ENCODE measurements at regions not wholly inside any gene's neighbourhood (a gene's known extent, or its start where the extent isn't known, plus 50 kb on each side); places are given as distances from the start of the nearest gene placed in this dataset.

- DNase-seq: no peak
These were observed 186.8 kb upstream of the PRLR start for GRCh38 chr5:35417040-35417439.

- DNase-seq: no peak
These were observed 186.1 kb upstream of the PRLR start for GRCh38 chr5:35416217-35416988.

DNA sequence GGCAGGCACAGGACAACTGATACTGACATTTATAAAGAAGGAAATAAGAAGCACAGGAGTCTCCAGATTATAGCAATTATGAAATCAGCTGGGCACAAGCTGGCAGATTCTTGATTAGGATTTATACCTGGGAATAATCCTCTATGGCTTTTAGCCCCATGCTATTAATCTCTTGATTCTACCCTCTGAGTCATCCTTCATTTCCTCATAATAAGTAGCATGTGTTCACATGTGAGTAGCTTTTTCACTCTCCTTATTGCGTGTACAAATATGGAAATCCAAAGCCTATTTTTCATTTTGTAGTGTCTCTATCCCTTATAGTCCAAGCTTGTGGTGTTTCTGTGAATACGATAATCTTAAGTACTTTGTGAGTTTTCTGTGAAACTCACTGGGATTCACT lies 185.0 kb upstream of the PRLR start:
- DNase-seq: no peak

DNA sequence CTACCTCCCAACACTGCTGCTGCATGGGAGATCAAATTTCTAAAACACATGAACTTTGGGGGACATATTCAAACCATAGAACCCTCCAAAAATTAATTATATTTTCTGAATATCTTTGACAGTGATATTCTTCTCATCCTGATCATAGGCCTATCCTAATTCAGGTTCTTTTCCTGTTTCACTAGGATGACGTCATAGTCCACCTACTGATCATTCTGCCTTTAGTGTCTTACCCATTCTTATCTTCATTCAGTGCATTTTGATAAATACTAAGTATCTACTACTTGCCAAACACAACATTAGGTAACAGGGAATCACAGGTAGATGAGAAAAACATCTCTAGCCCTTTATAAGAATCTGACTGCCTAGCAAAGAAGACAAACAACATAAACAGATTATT lies 179.1 kb upstream of the PRLR start:
- DNase-seq: no peak

DNA sequence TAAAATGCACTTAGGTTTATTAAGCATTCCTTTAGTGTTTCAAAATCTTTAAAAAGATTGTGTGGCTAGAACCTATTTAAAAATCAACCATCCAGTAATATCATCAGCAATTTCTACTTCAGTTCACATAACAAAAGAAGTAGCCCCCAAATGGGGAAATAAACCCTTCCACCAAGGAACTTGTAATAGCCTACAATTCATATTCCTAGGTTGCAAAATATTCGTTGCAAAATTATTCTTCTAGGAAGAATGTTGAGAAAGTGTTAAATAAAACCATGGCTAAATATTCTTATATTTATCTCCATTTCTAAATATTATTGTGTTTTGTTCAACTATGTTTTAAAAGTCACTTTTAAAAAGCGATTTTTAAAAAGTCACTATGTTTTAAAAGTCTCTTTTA lies 177.9 kb upstream of the PRLR start:
- DNase-seq: no peak

GRCh38 chr5:35407697-35408096 lies 177.4 kb upstream of the PRLR start:
- DNase-seq: no peak

- DNase-seq: no peak
These were observed 175.7 kb upstream of the PRLR start for GRCh38 chr5:35405938-35406337.

- no peak for DNase-seq
These were observed 174.4 kb upstream of the PRLR start for GRCh38 chr5:35404701-35405100.

DNA sequence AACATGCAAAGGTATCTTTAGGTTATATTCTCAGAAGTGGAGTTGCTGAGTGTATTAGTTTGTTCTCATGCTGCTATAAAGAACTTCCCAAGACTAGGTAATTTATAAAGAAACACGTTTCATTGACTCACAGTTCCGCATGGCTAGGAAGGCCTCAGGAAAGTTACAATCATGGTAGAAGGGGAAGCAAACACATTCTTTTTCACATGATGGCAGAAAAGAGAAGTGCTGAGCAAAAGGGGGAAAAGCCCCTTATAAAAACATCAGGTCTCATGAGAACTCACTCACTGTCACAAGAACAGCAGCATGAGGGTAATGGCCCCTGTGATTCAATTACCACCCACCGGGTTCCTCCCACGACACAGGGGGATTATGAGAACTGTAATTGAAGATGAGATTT lies 163.6 kb upstream of the PRLR start:
- DNase-seq: no peak

- no peak for DNase-seq
These were observed 154.4 kb upstream of the PRLR start for GRCh38 chr5:35384658-35385057.

DNA sequence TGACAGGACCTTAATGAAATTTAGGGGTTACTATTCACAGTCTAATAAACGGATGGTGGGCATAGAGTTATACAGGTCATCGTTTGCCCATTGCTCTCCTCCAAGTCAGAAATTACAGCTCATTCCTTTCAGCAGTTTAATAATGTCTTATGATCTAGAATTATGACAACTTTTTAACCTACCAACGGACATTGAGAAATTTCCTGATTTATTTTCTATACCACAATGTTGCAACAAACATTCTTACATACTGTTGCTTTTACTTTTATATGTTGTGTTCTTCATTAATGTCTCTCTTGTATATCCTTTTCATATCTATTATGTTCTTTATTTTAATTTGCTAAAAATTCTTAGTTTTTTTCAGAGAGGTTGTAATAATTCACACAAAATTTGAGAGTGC lies 152.8 kb upstream of the PRLR start:
- DNase-seq: no peak

GRCh38 chr5:35377653-35378052 lies 147.4 kb upstream of the PRLR start:
- DNase-seq: no peak

DNA sequence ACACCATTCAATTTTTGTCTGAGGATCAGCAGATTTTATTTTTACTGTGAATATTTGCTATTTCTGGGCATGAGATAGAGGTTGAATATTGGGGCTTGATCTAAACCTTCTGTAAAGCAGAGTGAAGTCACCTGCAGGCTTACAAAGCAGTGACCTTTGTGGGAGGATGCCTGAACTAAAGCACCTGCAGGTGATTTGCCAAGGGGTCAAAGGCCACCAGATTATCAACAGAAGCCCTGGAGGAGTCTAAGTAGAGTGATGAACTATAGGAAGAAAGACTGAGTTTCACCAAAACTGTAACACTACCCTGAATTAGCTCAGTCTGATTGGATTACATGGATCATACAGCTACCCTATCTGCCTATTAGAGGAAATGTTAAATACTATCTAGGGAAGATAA lies 144.3 kb upstream of the PRLR start:
- DNase-seq: no peak

GRCh38 chr5:35373249-35373648 lies 143.0 kb upstream of the PRLR start:
- no peak for DNase-seq

DNA sequence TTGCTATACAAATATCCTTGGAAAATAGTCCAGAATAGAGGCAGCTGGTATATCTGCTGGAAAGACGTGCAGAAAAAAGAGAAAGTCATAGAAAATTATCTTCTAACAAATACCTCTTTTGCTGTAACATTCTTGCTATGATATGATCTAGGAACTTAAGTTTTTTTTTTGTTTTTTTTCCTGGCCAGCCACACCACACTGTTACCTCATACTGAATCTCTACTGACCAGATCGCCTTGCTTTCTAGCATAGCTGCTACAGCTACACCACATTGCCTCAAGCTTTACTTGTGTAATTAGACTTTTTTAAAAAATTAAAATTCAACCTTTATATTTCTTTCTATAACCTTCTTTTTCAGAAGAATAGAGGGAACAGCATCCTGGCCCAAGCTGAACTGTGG lies 142.2 kb upstream of the PRLR start:
- no peak for DNase-seq

DNA sequence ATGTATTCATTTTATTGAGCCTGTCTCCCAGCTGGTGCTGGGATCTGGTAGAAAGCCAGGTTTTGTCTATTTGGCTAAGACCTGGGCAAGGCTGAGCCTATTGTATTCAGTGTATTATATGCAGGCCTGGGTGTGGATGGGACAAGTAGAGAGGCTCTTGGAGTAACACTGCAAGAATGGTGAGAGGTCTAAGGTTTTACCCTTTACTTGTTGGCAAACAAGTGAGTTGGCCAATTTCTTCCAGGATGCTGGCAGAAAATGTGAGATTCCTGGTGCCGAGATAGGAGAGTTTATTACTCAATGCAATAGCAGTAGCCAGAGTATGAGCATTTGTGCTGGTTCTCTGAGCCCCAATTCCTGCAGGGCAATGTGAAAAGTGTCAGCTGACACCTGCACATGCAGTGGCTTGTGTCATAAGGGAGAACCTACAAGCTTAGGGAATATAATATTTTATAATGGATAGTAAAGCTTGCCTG lies 141.7 kb upstream of the PRLR start:
- DNase-seq: no peak

- no peak for DNase-seq
These were observed 140.6 kb upstream of the PRLR start for GRCh38 chr5:35370871-35371270.

DNA sequence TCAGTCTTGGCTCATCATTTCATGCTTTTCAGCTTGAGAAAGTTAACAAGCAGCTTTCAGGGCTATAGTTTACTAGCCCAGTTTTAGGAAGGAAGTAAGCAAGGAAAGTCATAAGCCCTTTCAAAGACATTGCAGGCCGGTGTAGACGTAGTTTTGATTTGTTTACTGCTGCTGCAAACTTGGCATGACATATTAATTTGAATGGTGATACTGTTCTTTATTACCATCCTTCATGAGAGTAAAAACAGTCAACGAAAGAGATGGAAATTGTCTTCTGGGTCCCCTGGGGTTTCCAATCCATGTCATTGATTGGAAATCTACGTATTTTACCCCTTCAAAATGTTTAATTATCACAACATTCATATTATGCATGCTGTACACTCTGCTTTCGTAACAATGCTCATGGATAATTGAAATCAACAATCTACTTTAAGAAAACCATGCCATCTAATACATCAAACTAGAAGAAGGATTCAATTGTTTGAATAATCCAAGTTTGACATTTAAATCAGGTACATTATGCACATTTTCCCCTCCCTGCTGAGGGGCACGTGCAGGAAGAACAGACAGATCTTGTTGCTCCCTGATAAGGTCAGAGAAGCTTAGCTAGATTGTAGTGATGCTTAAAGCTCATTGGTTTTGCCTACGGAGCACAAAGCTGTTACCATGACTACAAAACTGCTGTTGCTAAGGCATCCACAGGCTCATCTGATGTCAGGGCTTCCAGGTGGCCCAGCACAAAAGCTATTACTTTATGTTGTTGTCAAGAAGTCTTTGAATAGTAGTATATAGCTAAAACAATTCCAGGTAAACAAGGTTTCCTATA lies 139.9 kb upstream of the PRLR start:
- no peak for DNase-seq

GRCh38 chr5:35367526-35367925 lies 137.2 kb upstream of the PRLR start:
- no peak for DNase-seq

DNA sequence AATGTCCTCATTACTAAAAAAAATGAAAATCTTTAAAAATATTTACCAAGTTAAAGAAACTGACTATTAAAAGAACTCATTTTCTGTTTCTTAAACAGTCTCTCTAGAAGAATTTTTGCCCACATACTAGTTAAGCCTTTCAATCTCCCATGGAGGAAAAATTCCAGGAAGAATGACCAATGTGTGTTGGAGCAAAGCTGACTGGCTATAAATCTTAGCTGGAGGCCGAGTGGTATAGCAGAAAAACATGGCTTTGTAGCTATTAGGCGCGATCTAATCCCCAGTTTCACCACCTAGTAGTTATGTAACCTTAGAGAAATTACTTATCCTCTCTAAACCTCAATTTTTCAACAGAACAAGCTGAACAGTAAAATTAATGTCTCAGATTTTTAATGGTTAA lies 135.5 kb upstream of the PRLR start:
- no peak for DNase-seq

DNA sequence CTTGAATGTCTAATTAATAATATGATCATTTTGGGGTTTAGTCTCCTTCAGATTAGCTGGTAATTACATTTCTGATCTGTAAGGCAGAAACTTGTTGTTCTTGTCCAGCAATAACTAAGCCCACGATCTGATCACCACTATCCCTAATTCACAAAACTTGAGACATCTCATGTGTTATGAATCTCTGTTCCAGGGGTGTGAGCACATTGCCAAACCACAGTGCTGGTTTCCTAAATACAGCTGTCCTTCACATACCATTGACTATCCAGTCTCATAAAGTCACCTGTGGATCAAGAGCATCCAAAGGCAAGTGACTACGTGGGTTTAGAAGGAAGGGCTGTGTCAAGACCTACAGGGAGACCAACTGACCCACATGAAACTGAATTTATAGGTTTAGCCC lies 134.1 kb upstream of the PRLR start:
- DNase-seq: no peak

DNA sequence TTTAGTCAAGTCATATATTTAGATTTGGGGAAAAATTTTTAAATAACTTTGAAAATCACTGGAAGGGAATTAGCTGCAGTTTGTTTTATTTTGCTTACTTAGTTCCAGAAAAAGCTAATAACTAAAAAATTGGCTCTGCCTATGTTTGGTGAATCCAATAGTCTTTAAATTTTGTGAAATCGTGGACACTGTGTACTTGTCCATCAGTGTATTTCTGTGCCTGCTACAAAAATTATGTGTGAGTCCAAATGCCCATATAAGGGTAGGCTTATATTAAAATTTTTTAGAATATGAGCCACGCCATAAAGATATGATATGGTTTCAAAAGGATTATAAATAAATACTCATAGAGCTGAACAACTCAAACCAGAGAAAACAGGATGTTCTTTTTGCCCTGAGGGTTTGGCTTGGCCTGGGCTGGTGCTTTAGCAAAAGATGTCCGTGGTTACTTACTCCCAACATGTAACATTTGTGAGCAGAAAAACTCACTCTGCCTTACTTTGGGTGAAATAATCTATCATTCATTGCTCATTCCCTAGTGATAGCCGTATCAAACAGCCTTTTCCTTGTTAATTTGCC lies 133.2 kb upstream of the PRLR start:
- DNase-seq: no peak

DNA sequence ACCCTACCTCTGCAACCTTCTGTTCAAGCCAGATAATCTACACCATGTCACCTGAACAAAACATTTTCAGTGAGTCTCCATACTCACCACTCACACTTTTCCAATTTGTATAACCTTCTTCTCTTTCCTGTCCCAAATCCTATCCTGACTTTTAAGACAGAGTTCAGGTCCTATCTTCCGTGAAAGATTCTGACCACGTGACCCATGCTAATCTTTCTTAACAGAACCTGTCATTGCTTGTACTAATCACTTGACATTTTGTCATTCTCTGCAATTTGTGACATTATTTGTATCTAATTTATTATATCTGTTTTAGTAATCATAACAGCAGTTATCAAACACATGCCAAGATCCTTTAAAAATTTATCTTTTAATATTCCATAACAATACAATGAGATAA lies 132.5 kb upstream of the PRLR start:
- no peak for DNase-seq

DNA sequence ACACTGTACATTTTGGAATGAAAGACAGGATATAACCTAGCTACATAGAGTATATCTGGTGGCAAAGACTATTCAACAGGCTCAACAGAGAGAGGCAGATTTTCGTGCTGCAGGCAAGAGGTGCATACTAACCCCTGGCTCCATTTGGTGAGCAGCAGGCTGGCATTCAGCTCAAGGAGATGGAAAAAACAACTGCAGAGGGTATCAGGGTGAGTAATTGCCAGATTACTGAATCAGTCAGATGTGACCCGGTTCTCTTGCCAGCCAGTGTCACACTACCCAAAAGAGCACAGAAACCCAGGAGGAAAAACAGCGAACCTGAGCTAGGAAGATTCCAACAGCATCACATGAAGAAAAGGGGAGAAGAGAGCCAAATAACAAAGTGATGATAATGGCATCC lies 130.4 kb upstream of the PRLR start:
- no peak for DNase-seq

All from SW 1271 (cell line).